Astrocyte of the hippocampus (primary cell): ENCODE measurements at regions not wholly inside any gene's neighbourhood (a gene's known extent, or its start where the extent isn't known, plus 50 kb on each side); places are given as distances from the start of the nearest gene placed in this dataset.
A peak's percentile ranks its signal among the peaks of the same experiment; 100 is the strongest.

Source experiments
- DNase-seq: peaks from one replicate; pipeline ENCODE4 v3.0.0; 2011; ENCODE audit warnings: low read depth, low spot score

GRCh38 chr13:68173111-68173510 lies 943.0 kb upstream of the PCDH9 start:
- DNase-seq = peak; percentile 33

GRCh38 chr13:68170961-68171360 lies 940.8 kb upstream of the PCDH9 start:
- DNase-seq = no peak

DNA sequence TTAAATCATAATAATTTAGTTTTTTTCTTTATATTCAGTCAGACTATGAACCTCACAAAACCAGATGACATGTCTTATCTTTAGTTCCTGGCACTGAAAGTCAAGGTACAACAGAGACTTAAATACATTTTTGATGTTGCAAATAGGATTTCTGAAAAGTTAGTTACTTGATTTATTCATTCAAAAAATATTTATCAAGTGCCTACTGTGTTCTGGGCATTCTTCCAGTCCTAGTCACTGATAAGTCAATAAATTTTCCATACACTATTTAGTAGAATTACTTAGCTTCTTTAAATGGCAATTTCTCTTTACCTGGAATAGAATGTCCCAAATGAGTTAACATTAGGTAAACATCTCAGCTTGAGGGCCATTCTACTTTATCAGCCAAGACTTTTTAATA lies 938.3 kb upstream of the PCDH9 start:
- DNase-seq = peak; percentile 3

- DNase-seq = no peak
These were observed 930.3 kb upstream of the PCDH9 start for GRCh38 chr13:68160466-68160865.

GRCh38 chr13:68152414-68152813 lies 922.3 kb upstream of the PCDH9 start:
- DNase-seq = no peak

DNA sequence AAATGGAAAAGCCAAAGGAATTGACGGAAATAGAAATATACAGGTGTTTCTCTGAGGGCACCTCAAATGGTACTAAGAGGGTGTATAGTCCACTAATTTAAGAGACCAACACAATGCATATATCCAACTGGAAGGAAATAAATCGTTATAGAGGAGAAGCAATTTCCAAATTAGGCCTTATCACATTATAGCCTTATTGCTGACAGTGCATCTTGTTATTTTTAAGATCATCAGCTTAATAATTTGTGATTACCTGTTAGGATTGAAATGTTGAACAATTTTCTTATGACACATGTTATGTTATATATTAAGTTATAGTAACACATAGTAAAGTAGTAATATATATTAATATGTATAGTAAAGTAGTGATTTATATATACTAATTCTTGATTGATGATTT lies 915.7 kb upstream of the PCDH9 start:
- DNase-seq = no peak

GRCh38 chr13:68128297-68128915 lies 898.3 kb upstream of the PCDH9 start:
- DNase-seq = no peak

DNA sequence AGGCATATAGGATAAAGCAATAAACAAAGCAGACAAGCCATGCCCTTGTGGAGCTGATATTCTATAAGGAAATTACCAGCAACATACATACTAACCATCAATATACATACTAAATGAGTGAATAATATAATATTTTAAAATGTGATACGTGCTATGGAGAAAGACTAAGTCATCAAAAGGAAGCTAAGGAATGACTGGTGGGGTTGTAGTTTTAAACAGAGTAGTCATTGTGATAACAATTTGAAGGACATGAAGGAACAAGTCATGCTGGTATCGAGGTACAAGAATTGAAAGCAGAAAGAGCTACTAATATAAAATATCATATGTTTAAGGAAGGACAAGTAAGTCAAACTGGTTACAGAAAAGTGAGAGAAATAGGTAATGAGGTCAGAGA lies 894.9 kb upstream of the PCDH9 start:
- DNase-seq = no peak

DNA sequence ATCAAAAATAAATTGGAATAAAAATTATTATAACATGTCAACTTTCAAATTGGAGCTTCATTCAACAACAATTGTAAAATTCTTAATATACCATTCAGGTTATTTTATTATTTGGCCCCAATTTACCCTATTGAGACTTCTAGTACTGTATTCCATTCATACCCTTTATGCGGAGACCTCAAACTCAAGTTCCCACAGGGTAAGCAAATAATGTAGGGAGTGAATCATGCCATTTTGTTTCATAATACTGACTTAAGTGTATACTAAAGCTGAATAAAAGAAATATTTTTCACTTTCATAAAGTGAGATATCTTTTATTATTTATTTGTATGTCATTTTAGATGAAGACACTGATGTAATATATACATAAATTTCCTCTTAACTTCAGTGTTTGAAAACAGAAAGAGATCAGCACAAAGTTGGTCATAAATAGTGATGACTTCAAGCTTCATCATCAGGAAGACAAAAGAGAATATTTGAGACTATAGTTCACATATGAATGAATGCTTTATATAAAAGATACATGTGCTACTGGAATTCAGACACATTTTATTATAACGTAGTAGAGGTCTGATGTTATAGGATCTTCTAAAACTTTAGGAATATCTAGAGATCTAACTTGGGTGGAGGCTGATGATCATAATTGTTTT lies 894.4 kb upstream of the PCDH9 start:
- DNase-seq = no peak

DNA sequence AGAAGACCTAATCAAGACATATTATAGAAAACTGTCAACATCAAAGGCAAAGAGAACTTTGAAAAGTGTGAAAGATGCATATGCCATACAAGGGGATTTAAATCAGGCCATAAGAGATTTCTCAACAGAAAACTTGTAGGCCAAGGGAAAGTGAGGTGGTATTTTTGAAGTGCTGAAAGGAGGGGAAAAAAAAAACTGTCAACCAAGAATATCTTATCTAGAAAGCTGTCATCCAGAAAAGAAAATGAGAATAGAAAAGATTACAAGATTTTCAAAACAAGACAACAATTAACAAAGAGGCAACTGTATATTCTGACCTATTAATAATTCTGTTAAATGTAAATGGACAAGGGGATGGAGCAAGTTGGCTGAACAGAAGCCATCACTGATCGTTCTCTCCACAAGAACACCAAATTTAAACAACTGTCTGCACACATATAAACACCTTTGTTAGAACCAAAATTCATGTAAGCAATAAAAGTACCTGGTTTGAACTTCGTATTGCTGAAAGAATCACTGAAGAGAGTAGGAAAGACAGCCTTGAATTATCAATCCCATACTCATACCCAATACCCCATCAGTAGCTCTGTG lies 880.1 kb upstream of the PCDH9 start:
- no peak for DNase-seq

DNA sequence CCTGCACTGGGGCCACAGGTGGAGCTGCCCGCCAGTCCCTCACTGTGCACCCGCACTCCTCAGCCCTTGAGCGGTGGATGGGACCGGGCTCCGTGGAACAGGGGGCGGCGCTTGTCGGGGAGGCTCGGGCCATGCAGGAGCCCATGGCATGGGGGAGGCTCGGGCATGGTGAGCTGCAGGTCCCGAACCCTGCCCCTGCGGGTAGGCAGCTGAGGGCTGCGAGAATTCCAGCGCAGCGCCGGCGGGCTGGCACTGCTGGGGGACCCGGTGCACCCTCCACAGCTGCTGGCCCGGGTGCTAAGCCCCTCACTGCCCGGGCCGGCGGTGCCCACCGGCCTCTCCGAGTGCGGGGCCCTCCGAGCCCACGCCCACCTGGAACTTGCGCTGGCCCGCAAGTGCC lies 877.5 kb upstream of the PCDH9 start:
- no peak for DNase-seq

- peak; percentile 66 for DNase-seq
These were observed 869.5 kb upstream of the PCDH9 start for GRCh38 chr13:68099631-68100030.

DNA sequence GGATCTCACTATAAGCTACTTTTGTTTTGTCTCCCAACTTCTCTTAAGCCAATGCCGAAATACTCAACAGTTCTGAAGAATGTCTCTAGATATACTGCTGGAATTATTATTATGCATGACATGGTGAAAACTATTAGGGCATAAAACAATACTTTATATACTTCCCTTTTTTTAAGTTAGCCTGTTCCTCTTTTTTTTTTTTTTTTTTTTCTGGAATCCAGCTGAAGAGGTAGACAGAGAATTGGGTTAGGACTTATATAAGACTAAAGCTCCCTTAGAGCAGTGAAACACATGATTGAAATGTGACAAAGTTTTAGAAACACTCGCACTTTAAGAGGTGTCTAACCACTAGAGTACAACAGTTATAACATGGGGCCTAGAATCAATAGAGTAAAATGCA lies 850.9 kb upstream of the PCDH9 start:
- DNase-seq = no peak

- peak; percentile 3 for DNase-seq
These were observed 848.7 kb upstream of the PCDH9 start for GRCh38 chr13:68078874-68079273.

DNA sequence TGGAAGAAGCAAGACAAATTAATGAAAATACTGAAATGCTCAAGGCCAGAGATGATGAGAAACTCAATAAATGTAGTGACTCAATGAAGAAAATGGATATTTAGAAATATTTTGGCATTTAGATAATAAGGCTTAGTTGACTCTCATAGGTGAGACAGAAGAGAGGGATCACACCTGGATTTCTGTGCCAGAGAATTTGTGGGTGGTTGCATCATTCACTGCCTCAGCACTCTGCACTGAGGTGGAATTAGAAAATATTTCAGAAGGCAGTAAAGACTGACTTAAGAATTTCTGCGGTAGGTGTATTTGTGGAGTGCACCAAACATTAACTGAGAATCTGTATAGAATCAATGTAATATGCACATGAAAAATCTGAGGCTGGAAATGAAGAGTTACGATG lies 848.3 kb upstream of the PCDH9 start:
- no peak for DNase-seq

GRCh38 chr13:68076046-68076445 lies 845.9 kb upstream of the PCDH9 start:
- DNase-seq = no peak

- no peak for DNase-seq
These were observed 836.9 kb upstream of the PCDH9 start for GRCh38 chr13:68066879-68067513.

- peak; percentile 33 for DNase-seq
These were observed 834.0 kb upstream of the PCDH9 start for GRCh38 chr13:68064001-68064770.

DNA sequence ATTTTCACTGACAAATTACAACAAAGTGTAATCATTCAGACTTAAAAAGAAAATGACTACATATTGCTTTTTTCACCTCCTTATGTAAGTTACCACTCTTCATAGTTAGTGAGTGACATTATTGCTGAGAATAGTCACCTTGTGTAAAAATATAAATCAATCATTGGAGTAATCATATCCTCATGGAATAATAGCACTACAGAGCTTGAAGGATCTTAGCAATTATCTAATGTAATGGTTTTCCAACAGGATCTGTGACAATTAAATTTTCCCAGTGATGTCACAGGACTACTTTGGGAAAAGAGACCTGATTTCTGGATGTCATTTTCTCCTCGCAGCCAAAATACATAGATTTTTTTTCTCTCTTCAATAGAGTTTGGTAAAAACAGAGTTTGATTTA lies 833.0 kb upstream of the PCDH9 start:
- no peak for DNase-seq

DNA sequence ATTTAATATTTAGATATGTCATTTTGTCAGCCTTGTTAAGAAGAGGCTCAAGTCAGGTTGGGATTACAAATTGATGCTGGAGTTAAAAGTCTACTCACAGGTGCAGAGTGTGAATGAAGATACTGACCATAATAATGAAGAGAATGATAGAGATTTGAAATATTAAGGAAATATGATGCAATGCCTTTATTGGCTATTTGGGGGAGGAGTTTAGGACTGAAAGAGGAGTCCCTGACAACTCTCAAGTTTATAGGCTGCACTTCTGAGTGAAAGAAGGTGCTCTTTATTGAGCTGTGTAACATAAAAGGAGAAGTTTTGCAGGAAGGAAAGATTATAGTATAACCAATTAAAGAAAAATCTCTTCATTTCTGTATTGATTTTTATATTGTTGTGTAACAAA lies 827.7 kb upstream of the PCDH9 start:
- DNase-seq = no peak

DNA sequence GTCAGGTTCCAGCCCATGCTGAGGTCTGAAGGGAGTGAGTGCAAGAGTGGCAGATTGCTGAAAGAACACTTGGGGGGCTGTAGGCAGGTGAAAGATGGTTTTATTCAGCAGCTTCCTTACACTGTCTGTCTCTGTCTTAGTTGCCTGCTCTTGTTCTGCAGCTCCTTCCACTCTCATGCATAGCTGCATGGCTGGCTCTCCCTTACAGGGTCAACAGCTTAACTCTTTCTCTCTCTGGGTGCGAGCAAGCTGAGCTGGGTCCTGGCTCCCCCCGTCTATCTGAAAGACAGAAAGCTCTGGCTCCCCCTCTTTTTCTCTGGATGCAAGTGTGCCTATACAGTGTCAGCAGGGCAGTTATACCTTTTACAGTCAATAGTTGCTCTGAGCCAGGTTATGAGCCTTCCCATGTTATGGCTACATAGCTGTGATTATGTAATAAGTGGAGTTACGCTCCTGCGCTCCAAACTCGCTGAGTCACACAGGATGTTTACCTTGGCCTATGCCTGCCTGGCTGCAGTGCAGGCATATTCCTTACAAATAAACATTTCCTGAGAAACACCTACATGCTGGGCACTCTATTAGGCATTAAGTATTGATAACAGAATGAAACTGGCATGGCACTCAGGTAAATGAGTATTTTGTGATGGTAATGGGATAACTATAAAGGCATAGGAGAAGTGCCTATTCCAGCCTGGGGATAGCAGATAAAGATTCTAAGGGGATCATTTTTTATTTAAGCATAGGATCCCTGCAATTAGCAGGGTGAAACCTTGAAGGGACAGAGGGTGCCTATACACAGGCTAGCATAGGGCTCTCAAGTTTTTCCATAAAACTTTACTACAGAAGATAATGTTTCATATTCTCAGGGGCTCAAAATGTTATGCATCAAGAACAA lies 826.9 kb upstream of the PCDH9 start:
- peak; percentile 83 for DNase-seq
